ENCODE measurements at regions not wholly inside any gene's neighbourhood (a gene's known extent, or its start where the extent isn't known, plus 50 kb on each side); places are given as distances from the start of the nearest gene placed in this dataset.
"Not testable (repeated sequence)": the region's sequence is repeated elsewhere in the genome, so short reads cannot be mapped to it uniquely, and the experiment has no call there.

GRCh38 chr1:194848846-194849245 lies 1662.4 kb upstream of the B3GALT2 start:
- Histone ChIP-seq H3K4me1 (ENCODE audit: low read length) (no peaks in the 10 kb centered on the region), H3K79me2 (ENCODE audit: low read length) (no peaks in the 10 kb centered on the region), H3K9me2 (replicated peaks; ENCODE audit: insufficient read depth, low read length) (no peaks in the 10 kb centered on the region), H2AFZ (ENCODE audit: low read length) (no peak overlapping the region), H3K36me3 (ENCODE audit: insufficient read depth, low read length) (no peaks in the 10 kb centered on the region), H3K27ac (ENCODE audit: low read length) (no peak overlapping the region), H4K20me1 (ENCODE audit: insufficient read depth, low read depth, low read length) (no peaks in the 10 kb centered on the region), H3K4me2 (ENCODE audit: low read depth, low read length, poor library complexity, severe bottlenecking) (no peak overlapping the region), H3K27me3 (ENCODE audit: low read length) (no peaks in the 10 kb centered on the region), H3K4me3 (ENCODE audit: low read length) (no peak overlapping the region), H3K9ac (ENCODE audit: low read length) (no peak overlapping the region), H3K9me3 (ENCODE audit: low read length) (peaks cover 22% of the 10 kb centered on the region; the same call in 1 of the 2 replicates)
- no peak for DNase-seq

DNA sequence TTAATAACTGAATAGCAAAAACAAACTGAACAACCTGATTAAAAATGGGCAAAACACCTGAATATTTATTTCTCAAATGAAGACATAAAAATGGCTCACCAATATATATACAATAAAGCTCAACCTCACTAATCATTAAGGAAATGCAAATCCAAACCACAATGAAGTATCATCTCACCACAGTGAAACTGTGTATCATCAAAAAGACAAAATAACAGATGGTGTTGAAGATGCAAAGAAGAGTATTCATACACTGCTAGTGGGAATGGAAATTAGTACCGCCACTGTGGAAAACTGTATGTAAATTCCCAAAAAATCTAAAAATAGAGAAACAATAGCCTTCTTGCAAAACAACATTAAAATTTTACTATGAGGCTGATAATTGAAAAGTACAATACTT lies 1660.1 kb upstream of the B3GALT2 start:
- Histone ChIP-seq H3K27me3 (ENCODE audit: low read length) (no peaks in the 10 kb centered on the region), H3K9me3 (ENCODE audit: low read length) (peaks cover 9% of the 10 kb centered on the region; the same call in 1 of the 2 replicates), H3K9me2 (replicated peaks; ENCODE audit: insufficient read depth, low read length) (no peaks in the 10 kb centered on the region), H3K27ac (ENCODE audit: low read length) (no peak overlapping the region), H3K4me2 (ENCODE audit: low read depth, low read length, poor library complexity, severe bottlenecking) (no peak overlapping the region), H3K79me2 (ENCODE audit: low read length) (no peaks in the 10 kb centered on the region), H4K20me1 (ENCODE audit: insufficient read depth, low read depth, low read length) (no peaks in the 10 kb centered on the region), H2AFZ (ENCODE audit: low read length) (no peak overlapping the region), H3K4me1 (ENCODE audit: low read length) (no peaks in the 10 kb centered on the region), H3K36me3 (ENCODE audit: insufficient read depth, low read length) (no peaks in the 10 kb centered on the region), H3K9ac (ENCODE audit: low read length) (no peak overlapping the region), H3K4me3 (ENCODE audit: low read length) (no peak overlapping the region)
- DNase-seq = no peak

DNA sequence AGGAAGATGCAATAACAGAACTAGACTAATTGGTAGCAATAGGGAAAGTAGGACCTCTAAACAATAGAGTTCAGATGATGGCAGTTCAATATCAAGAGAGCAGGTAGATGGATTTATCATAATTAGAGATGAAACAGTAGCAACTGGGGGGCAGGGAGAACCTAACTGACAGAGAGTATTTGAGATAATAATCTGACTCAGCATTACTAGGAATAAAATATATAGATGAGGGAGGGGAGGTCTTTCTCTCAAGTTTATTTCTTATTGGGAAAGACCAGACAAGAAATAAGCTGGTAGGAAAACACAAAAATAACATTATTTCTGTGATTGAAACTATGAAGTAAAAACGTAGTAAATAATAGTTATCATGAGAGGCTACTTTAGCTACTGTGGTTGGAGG lies 1656.7 kb upstream of the B3GALT2 start:
- no peaks in the 10 kb centered on the region for H3K79me2 ChIP-seq (ENCODE audit: low read length)
- H3K4me3 ChIP-seq (ENCODE audit: low read length) = no peak overlapping the region
- H3K4me1 ChIP-seq (ENCODE audit: low read length) = no peaks in the 10 kb centered on the region
- no peak for DNase-seq
- H3K9ac ChIP-seq (ENCODE audit: low read length) = no peak overlapping the region
- no peaks in the 10 kb centered on the region for H4K20me1 ChIP-seq (ENCODE audit: insufficient read depth, low read depth, low read length)
- H3K27ac ChIP-seq (ENCODE audit: low read length) = no peak overlapping the region
- H3K9me2 ChIP-seq (replicated peaks; ENCODE audit: insufficient read depth, low read length) = no peaks in the 10 kb centered on the region
- H2AFZ ChIP-seq (ENCODE audit: low read length) = no peak overlapping the region
- peaks cover 9% of the 10 kb centered on the region for H3K9me3 ChIP-seq (ENCODE audit: low read length)
- H3K4me2 ChIP-seq (ENCODE audit: low read depth, low read length, poor library complexity, severe bottlenecking) = no peak overlapping the region
- no peaks in the 10 kb centered on the region for H3K36me3 ChIP-seq (ENCODE audit: insufficient read depth, low read length)
- H3K27me3 ChIP-seq (ENCODE audit: low read length) = no peaks in the 10 kb centered on the region

DNA sequence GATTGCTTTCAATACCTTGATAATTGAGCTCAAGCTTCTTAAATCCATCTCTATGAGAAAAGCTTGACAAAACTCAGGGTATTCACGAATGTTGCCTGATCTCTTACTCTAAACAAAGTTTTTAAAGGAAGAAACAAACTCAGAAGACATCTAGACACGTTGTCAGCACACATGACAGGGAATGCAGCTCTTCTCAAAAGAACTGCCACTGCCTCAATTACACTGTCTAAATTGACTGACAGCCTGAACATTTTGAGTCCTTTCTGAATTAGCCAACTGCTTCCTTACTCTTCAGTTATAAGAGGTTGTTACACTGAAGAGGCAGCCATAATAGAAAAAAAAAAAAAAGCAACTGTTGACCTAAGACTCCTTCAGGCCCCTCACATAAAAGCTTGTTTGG lies 1646.7 kb upstream of the B3GALT2 start:
- H3K4me1 ChIP-seq (ENCODE audit: low read length) = no peaks in the 10 kb centered on the region
- H3K27ac ChIP-seq (ENCODE audit: low read length) = no peak overlapping the region
- H4K20me1 ChIP-seq (ENCODE audit: insufficient read depth, low read depth, low read length) = no peaks in the 10 kb centered on the region
- H3K4me2 ChIP-seq (ENCODE audit: low read depth, low read length, poor library complexity, severe bottlenecking) = no peak overlapping the region
- H2AFZ ChIP-seq (ENCODE audit: low read length) = no peak overlapping the region
- H3K9ac ChIP-seq (ENCODE audit: low read length) = no peak overlapping the region
- no peaks in the 10 kb centered on the region for H3K79me2 ChIP-seq (ENCODE audit: low read length)
- H3K36me3 ChIP-seq (ENCODE audit: insufficient read depth, low read length) = no peaks in the 10 kb centered on the region
- H3K4me3 ChIP-seq (ENCODE audit: low read length) = no peak overlapping the region
- H3K27me3 ChIP-seq (ENCODE audit: low read length) = no peaks in the 10 kb centered on the region
- no peak for DNase-seq
- no peaks in the 10 kb centered on the region for H3K9me2 ChIP-seq (replicated peaks; ENCODE audit: insufficient read depth, low read length)
- peaks cover 7% of the 10 kb centered on the region for H3K9me3 ChIP-seq (ENCODE audit: low read length)

DNA sequence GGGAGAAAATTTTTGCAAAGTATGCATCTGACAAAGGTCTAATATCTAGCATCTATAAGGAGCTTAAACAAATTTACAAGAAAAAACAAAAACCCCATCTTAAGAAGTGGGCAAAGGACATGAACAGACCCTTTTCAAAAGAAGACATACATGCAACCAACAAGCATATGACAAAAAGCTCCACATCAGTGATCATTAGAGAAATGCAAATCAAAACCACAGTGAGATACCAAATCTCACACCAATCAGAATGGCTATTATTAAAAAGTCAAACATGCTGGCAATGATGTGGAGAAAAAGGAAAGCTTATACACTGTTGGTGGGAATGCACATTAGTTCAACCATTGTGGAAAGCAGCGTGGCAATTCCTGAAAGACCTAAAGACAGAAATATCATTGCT lies 1645.2 kb upstream of the B3GALT2 start:
- not testable (repeated sequence) for H3K36me3 ChIP-seq (ENCODE audit: insufficient read depth, low read length); H3K79me2 ChIP-seq (ENCODE audit: low read length); H3K27me3 ChIP-seq (ENCODE audit: low read length); H3K9ac ChIP-seq (ENCODE audit: low read length); H3K9me3 ChIP-seq (ENCODE audit: low read length); H4K20me1 ChIP-seq (ENCODE audit: insufficient read depth, low read depth, low read length); H3K27ac ChIP-seq (ENCODE audit: low read length); H3K9me2 ChIP-seq (replicated peaks; ENCODE audit: insufficient read depth, low read length); H3K4me3 ChIP-seq (ENCODE audit: low read length); H3K4me2 ChIP-seq (ENCODE audit: low read depth, low read length, poor library complexity, severe bottlenecking); H3K4me1 ChIP-seq (ENCODE audit: low read length); H2AFZ ChIP-seq (ENCODE audit: low read length); DNase-seq

DNA sequence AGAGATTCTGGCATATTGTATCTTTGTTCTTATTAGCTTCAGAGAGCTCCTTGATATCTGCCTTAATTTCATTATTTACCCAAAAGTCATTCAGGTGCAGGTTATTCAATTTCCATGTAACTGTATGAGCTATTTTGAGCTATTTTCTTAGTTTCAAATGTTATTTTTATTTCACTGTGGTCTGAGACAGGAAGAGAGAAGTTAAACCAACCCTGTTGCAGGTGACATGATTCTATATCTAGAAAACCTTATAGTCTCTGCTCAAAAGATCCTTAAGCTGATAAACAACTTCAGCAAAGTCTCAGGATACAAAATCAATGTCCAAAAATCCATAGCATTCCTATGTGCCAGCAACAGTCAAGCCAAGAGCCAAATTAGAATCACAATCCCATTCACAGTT lies 1644.0 kb upstream of the B3GALT2 start:
- no peaks in the 10 kb centered on the region for H3K4me1 ChIP-seq (ENCODE audit: low read length)
- H3K9ac ChIP-seq (ENCODE audit: low read length) = no peak overlapping the region
- no peaks in the 10 kb centered on the region for H3K36me3 ChIP-seq (ENCODE audit: insufficient read depth, low read length)
- no peak overlapping the region for H3K4me3 ChIP-seq (ENCODE audit: low read length)
- no peaks in the 10 kb centered on the region for H3K9me2 ChIP-seq (replicated peaks; ENCODE audit: insufficient read depth, low read length)
- H3K27me3 ChIP-seq (ENCODE audit: low read length) = no peaks in the 10 kb centered on the region
- H4K20me1 ChIP-seq (ENCODE audit: insufficient read depth, low read depth, low read length) = no peaks in the 10 kb centered on the region
- H3K4me2 ChIP-seq (ENCODE audit: low read depth, low read length, poor library complexity, severe bottlenecking) = no peak overlapping the region
- peaks cover 12% of the 10 kb centered on the region for H3K9me3 ChIP-seq (ENCODE audit: low read length)
- DNase-seq = no peak
- H3K27ac ChIP-seq (ENCODE audit: low read length) = no peak overlapping the region
- H2AFZ ChIP-seq (ENCODE audit: low read length) = no peak overlapping the region
- no peaks in the 10 kb centered on the region for H3K79me2 ChIP-seq (ENCODE audit: low read length)

DNA sequence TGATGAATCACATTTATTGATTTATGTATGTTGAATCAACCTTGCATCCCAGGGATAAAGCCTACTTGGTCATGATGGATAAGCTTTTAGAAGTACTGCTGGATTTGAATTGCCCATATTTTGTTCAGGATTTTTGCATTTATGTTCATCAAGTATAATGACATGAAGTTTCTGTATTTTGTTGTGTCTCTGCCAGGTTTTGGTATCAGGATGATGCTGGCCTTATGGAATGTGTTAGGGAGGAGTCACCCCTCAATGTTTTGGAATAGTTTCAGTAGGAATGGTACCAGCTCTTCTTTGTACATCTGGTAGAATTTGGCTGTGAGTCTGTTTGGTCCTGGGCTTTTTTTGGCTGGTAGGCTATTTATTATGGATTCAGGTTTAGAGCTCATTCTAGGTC lies 1643.1 kb upstream of the B3GALT2 start:
- Histone ChIP-seq H3K4me1 (ENCODE audit: low read length) (no peaks in the 10 kb centered on the region), H3K9ac (ENCODE audit: low read length) (no peak overlapping the region), H3K27ac (ENCODE audit: low read length) (no peak overlapping the region), H3K9me2 (replicated peaks; ENCODE audit: insufficient read depth, low read length) (no peaks in the 10 kb centered on the region), H3K79me2 (ENCODE audit: low read length) (no peaks in the 10 kb centered on the region), H3K4me2 (ENCODE audit: low read depth, low read length, poor library complexity, severe bottlenecking) (no peak overlapping the region), H3K27me3 (ENCODE audit: low read length) (no peaks in the 10 kb centered on the region), H3K9me3 (ENCODE audit: low read length) (peaks cover 12% of the 10 kb centered on the region), H3K4me3 (ENCODE audit: low read length) (no peak overlapping the region), H4K20me1 (ENCODE audit: insufficient read depth, low read depth, low read length) (no peaks in the 10 kb centered on the region), H2AFZ (ENCODE audit: low read length) (no peak overlapping the region), H3K36me3 (ENCODE audit: insufficient read depth, low read length) (no peaks in the 10 kb centered on the region)
- DNase-seq = no peak

DNA sequence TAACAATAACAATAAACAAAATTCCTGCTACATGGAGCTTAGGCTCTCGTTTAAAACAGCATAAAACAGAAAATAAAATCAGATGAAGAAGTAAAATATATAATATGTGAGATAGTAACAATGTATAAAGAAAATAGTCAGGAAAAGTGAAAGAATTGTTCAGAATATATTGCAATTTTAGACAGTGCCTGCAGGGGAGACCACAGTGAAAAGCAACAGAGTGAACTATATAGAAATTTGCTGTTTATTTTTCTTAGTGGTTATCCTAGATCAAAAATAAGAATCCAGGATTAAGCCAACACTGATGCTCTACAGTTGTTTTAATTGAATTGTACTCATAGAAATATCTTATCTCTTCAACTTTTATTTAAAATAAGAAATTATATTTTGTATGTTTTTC lies 1639.0 kb upstream of the B3GALT2 start:
- Histone ChIP-seq H3K79me2 (ENCODE audit: low read length) (no peaks in the 10 kb centered on the region), H3K27me3 (ENCODE audit: low read length) (no peaks in the 10 kb centered on the region), H3K9me2 (replicated peaks; ENCODE audit: insufficient read depth, low read length) (no peaks in the 10 kb centered on the region), H3K4me2 (ENCODE audit: low read depth, low read length, poor library complexity, severe bottlenecking) (no peak overlapping the region), H3K9me3 (ENCODE audit: low read length) (peaks cover 8% of the 10 kb centered on the region), H3K4me1 (ENCODE audit: low read length) (no peaks in the 10 kb centered on the region), H3K36me3 (ENCODE audit: insufficient read depth, low read length) (no peaks in the 10 kb centered on the region), H3K4me3 (ENCODE audit: low read length) (no peak overlapping the region), H3K9ac (ENCODE audit: low read length) (no peak overlapping the region), H3K27ac (ENCODE audit: low read length) (no peak overlapping the region), H2AFZ (ENCODE audit: low read length) (no peak overlapping the region), H4K20me1 (ENCODE audit: insufficient read depth, low read depth, low read length) (no peaks in the 10 kb centered on the region)
- DNase-seq = no peak

- H2AFZ ChIP-seq (ENCODE audit: low read length) = no peak overlapping the region
- no peak overlapping the region for H3K9ac ChIP-seq (ENCODE audit: low read length)
- H3K9me2 ChIP-seq (replicated peaks; ENCODE audit: insufficient read depth, low read length) = 0 out of 2 replicates have a peak, but pooled peaks cover 3% of the 10 kb centered on the region
- no peaks in the 10 kb centered on the region for H3K79me2 ChIP-seq (ENCODE audit: low read length)
- H3K36me3 ChIP-seq (ENCODE audit: insufficient read depth, low read length) = no peaks in the 10 kb centered on the region
- H3K4me3 ChIP-seq (ENCODE audit: low read length) = no peak overlapping the region
- no peak overlapping the region for H3K27ac ChIP-seq (ENCODE audit: low read length)
- H3K4me2 ChIP-seq (ENCODE audit: low read depth, low read length, poor library complexity, severe bottlenecking) = no peak overlapping the region
- DNase-seq = no peak
- no peaks in the 10 kb centered on the region for H4K20me1 ChIP-seq (ENCODE audit: insufficient read depth, low read depth, low read length)
- H3K27me3 ChIP-seq (ENCODE audit: low read length) = no peaks in the 10 kb centered on the region
- peaks cover 5% of the 10 kb centered on the region; the same call in 1 of the 2 replicates for H3K9me3 ChIP-seq (ENCODE audit: low read length)
- H3K4me1 ChIP-seq (ENCODE audit: low read length) = no peaks in the 10 kb centered on the region
These were observed 1634.7 kb upstream of the B3GALT2 start for GRCh38 chr1:194821091-194821490.

All from Karpas-422 (cell line).